Coronary artery (tissue), 2 donors: ENCODE measurements at regions not wholly inside any gene's neighbourhood (a gene's known extent, or its start where the extent isn't known, plus 50 kb on each side); places are given as distances from the start of the nearest gene placed in this dataset.
"Not testable (repeated sequence)": the region's sequence is repeated elsewhere in the genome, so short reads cannot be mapped to it uniquely, and the experiment has no call there.

ENCODE experiments used
- DNase-seq: peaks from one replicate; pipeline ENCODE4 v3.0.0-alpha.2; 2017; ENCODE audit warnings: low spot score
- H3K27ac ChIP-seq, 2 donors: fragments of 200-600 bp; sonication (generic); one replicate each; pipeline ENCODE4 v1.5.1; 2016 to 2019
- H3K4me3 ChIP-seq: fragments of 200-600 bp; sonication (generic); 2 replicates; pipeline ENCODE4 v1.5.1; 2016; ENCODE audit warnings: mild to moderate bottlenecking, moderate library complexity
- TF ChIP-seq, protein P1 (sequence below): fragments of 200-600 bp; sonication (generic); IDR thresholded peaks from one replicate; pipeline ENCODE4 v1.5.1; 2019; ENCODE audit warnings: antibody characterized with exemption

DNA sequence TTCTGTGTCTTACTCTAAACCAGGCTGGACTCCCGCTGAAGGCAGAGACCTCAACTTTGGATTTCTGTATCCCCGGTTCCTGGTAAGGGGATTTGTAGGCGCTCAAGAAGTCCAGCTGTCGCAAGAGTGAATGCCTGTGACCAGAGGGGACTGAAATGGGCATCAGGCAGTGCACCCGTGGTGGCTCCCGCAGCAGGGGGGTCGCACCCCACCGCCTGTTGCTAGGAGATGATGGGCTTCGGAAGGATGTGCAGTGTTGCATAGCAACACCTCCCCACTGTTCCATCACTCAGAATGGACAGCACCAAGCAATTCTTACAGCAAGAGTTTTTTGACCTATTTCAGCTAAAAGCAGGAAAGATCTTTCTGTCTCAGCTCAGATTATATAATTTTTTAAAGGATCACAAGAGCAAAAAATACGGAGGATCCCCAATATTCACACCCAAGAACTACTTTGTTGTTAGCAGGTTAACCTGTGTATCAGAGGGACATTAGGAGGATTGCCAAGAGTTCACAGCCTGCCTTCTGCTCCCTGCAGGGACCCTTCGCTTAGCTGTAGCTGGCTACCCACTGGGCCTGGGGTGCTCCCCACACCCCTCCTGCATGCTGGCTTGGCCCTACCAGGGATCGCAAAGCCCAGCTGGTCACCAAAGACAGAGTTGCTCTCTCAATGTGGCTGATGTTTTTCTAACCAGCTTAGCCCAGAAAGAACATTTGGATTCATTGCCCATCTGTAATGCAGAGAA is 63.8 kb downstream of the SOWAHC start:
- no peak for DNase-seq
- TF ChIP-seq, protein P1, sequence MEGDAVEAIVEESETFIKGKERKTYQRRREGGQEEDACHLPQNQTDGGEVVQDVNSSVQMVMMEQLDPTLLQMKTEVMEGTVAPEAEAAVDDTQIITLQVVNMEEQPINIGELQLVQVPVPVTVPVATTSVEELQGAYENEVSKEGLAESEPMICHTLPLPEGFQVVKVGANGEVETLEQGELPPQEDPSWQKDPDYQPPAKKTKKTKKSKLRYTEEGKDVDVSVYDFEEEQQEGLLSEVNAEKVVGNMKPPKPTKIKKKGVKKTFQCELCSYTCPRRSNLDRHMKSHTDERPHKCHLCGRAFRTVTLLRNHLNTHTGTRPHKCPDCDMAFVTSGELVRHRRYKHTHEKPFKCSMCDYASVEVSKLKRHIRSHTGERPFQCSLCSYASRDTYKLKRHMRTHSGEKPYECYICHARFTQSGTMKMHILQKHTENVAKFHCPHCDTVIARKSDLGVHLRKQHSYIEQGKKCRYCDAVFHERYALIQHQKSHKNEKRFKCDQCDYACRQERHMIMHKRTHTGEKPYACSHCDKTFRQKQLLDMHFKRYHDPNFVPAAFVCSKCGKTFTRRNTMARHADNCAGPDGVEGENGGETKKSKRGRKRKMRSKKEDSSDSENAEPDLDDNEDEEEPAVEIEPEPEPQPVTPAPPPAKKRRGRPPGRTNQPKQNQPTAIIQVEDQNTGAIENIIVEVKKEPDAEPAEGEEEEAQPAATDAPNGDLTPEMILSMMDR: no peak
- H3K27ac ChIP-seq: no peak overlapping the region
- no peak overlapping the region for H3K4me3 ChIP-seq

DNA sequence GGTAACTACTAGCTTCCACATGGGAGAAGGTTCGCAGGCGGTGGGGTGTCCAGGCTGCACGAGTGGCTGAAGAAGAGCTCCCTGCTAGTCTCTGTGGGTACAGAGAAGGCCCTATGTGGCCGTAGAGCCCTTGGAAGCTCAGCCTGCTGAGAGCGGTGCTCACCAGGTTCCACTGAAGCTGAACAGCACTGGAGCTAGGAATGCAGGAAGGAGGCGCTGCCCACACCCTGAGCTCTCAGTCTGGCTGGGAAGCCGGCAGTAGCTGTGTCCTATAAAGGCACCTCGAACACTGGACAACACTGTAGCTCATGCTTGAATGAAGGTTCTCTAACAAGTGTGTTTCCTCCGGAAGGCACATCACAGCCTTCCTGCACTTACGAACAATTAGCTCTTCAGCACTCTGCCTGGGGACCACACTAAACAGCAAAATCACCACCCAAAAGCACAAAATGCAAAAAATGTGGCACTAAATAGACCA is 64.6 kb downstream of the SOWAHC start:
- not testable (repeated sequence) for H3K27ac ChIP-seq, H3K4me3 ChIP-seq, DNase-seq

- Histone ChIP-seq H3K27ac (no peak overlapping the region), H3K4me3 (no peak overlapping the region)
- TF ChIP-seq, protein P1: no peak
- no peak for DNase-seq
Observed at GRCh38 chr2:109679225-109679624, 65.1 kb downstream of the SOWAHC start.

- Histone ChIP-seq H3K4me3 (no peak overlapping the region), H3K27ac (no peak overlapping the region)
- no peak for DNase-seq
- TF ChIP-seq, protein P1: no peak
Observed at GRCh38 chr2:109679626-109680025, 65.5 kb downstream of the SOWAHC start.

DNA sequence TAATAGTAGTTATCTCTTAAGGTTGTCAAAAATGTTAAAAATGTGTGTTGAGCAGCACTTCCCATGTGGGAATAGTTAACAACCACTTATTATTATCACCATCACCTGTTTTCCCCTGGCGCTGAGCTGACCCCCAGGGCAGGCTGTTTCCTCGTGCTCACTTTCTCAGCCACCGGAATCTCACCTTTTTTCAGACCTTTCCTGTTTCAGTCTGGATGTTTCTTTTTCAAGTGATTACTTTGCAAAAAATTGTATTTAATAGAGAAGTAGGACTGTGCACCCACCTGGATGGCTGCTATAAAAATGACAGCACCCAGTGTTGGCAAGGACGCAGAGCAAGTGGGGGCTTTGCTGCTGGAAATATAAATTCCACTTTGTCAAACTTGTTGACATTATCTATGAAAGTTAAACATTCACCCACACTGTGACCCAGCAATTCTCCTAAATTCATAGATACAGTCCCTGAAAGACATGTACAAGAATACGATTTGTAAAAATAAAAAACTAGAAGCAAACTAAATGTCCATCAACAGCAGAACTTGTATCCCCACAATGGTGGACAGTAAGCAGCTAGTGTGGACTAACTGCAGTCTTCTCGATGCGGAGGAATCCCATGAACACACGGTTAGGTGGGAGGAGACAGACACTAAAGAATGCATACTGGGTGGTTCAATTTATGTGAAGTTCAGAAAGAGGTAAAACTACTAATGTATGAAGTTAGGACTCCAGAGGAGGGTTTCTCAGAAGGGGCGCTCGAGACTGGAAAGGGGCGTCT is 66.5 kb downstream of the SOWAHC start:
- no peak for DNase-seq
- H3K27ac ChIP-seq: no peak overlapping the region
- TF ChIP-seq, protein P1: no peak
- H3K4me3 ChIP-seq: no peak overlapping the region

- Histone ChIP-seq H3K27ac (no peak overlapping the region), H3K4me3 (no peak overlapping the region)
- TF ChIP-seq, protein P1: no peak
- no peak for DNase-seq
Observed at GRCh38 chr2:109681633-109682380, 67.6 kb downstream of the SOWAHC start.

DNA sequence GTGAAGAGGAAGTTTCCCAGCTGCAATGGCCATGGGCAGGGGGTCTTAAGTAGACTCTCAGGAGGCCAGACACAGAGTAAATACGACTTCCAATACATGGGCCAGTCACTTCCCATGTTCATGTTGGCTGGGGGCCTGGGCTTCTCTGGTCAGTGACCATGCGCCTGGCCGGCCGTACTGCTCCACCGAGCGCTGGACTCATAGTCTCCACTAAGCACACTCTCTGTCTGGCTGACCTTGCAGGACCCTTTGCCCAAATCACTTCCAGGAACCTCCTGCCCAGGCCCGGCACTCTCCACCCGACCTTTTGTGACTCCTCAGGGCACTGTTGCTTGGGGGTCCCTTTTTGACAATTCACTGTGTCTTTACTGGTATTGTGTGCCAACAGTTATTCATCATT is 69.3 kb downstream of the SOWAHC start:
- no peak overlapping the region for H3K27ac ChIP-seq
- TF ChIP-seq, protein P1: no peak
- DNase-seq: no peak
- no peak overlapping the region for H3K4me3 ChIP-seq
